ENCODE measurements at regions not wholly inside any gene's neighbourhood (a gene's known extent, or its start where the extent isn't known, plus 50 kb on each side); places are given as distances from the start of the nearest gene placed in this dataset.

- Mint-ChIP-seq H3K4me1 (no peaks in the 10 kb centered on the region), H3K27me3 (no peaks in the 10 kb centered on the region), H3K9me3 (peaks cover 0 to 10% (median 4%) of the 10 kb centered on the region in 7 donors), H3K27ac (no peak overlapping the region), H3K4me3 (no peak overlapping the region), H3K36me3 (no peaks in the 10 kb centered on the region)
- ATAC-seq (ENCODE audit: low read depth in 2 of 2) (no peak), DNase-seq (no peak)
Measured at GRCh38 chr1:96411006-96411405, 310.6 kb upstream of the PTBP2 start.

GRCh38 chr1:96414598-96414997 lies 307.0 kb upstream of the PTBP2 start:
- H3K27me3 Mint-ChIP-seq: no peaks in the 10 kb centered on the region
- ATAC-seq (ENCODE audit: low read depth in 2 of 2) (no peak), DNase-seq (no peak)
- H3K4me1 Mint-ChIP-seq: no peaks in the 10 kb centered on the region
- H3K4me3 Mint-ChIP-seq: no peak overlapping the region
- no peak overlapping the region for H3K27ac Mint-ChIP-seq
- peaks cover 0 to 7% (median 3%) of the 10 kb centered on the region in 7 donors for H3K9me3 Mint-ChIP-seq
- H3K36me3 Mint-ChIP-seq: no peaks in the 10 kb centered on the region

DNA sequence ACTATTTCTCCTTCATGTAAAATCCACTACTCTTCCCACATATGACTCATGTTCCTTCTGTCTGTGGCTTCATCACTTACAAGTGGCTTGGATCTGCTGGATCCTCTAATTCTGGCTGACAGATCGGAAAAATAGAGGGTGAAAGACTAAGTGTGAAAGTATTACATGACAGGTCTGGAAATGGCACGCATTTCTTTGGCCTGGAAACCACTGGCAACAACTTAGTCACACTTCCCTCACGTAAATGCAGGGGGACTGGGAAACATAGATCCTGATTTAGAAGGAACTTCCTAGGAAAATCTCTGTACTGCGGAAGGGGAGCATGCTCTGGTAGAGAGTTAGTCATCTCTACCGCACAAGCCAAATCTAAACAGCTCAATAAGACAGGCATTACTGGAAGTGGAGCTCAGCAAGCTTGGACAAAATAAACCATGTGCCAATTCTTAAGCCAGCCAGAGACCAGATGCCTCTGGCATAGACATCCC lies 305.4 kb upstream of the PTBP2 start:
- no peaks in the 10 kb centered on the region for H3K27me3 Mint-ChIP-seq
- DNase-seq: no peak
- peaks cover 0 to 5% (median 1%) of the 10 kb centered on the region in 7 donors for H3K9me3 Mint-ChIP-seq
- no peak for ATAC-seq (ENCODE audit: low read depth in 2 of 2)
- no peak overlapping the region for H3K4me3 Mint-ChIP-seq
- H3K27ac Mint-ChIP-seq: no peak overlapping the region
- no peaks in the 10 kb centered on the region for H3K36me3 Mint-ChIP-seq
- no peaks in the 10 kb centered on the region for H3K4me1 Mint-ChIP-seq

GRCh38 chr1:96416701-96417444 lies 304.7 kb upstream of the PTBP2 start:
- no peak overlapping the region for H3K4me3 Mint-ChIP-seq
- peaks cover 0 to 5% (median 0%) of the 10 kb centered on the region in 7 donors for H3K9me3 Mint-ChIP-seq
- DNase-seq: no peak
- H3K27ac Mint-ChIP-seq: no peak overlapping the region
- no peaks in the 10 kb centered on the region for H3K36me3 Mint-ChIP-seq
- no peaks in the 10 kb centered on the region for H3K4me1 Mint-ChIP-seq
- no peaks in the 10 kb centered on the region for H3K27me3 Mint-ChIP-seq
- ATAC-seq (ENCODE audit: low read depth in 2 of 2): no peak

GRCh38 chr1:96418969-96419368 lies 302.6 kb upstream of the PTBP2 start:
- no peaks in the 10 kb centered on the region for H3K36me3 Mint-ChIP-seq
- H3K27me3 Mint-ChIP-seq: no peaks in the 10 kb centered on the region
- H3K4me1 Mint-ChIP-seq: no peaks in the 10 kb centered on the region
- ATAC-seq (ENCODE audit: low read depth in 2 of 2) (no peak), DNase-seq (no peak)
- peaks cover 0 to 5% (median 0%) of the 10 kb centered on the region in 7 donors for H3K9me3 Mint-ChIP-seq
- no peak overlapping the region for H3K27ac Mint-ChIP-seq
- no peak overlapping the region for H3K4me3 Mint-ChIP-seq

DNA sequence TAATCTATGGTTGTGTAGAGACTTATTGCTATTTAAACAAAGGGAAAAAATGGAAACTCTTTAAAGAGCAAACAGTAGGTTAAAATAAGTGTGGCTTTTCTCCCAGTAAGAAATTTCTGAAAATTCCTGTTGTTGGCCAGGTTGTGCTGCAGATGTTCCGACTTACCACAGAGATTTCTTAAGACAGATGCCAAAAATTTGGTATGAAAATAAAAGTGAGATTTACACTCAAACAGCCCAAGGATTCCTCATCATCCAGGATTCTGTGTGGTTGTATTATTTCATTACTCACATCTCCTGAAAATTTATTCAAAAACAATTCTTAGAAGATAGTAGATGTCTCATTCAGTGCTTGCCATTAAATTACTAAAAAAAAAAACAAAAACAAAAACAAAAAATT lies 296.7 kb upstream of the PTBP2 start:
- no peak for ATAC-seq (ENCODE audit: low read depth in 2 of 2)
- no peaks in the 10 kb centered on the region for H3K27me3 Mint-ChIP-seq
- no peak for DNase-seq
- H3K9me3 Mint-ChIP-seq: peaks cover 0 to 6% (median 0%) of the 10 kb centered on the region in 7 donors
- no peaks in the 10 kb centered on the region for H3K36me3 Mint-ChIP-seq
- H3K4me3 Mint-ChIP-seq: no peak overlapping the region
- no peaks in the 10 kb centered on the region for H3K4me1 Mint-ChIP-seq
- H3K27ac Mint-ChIP-seq: no peak overlapping the region

DNA sequence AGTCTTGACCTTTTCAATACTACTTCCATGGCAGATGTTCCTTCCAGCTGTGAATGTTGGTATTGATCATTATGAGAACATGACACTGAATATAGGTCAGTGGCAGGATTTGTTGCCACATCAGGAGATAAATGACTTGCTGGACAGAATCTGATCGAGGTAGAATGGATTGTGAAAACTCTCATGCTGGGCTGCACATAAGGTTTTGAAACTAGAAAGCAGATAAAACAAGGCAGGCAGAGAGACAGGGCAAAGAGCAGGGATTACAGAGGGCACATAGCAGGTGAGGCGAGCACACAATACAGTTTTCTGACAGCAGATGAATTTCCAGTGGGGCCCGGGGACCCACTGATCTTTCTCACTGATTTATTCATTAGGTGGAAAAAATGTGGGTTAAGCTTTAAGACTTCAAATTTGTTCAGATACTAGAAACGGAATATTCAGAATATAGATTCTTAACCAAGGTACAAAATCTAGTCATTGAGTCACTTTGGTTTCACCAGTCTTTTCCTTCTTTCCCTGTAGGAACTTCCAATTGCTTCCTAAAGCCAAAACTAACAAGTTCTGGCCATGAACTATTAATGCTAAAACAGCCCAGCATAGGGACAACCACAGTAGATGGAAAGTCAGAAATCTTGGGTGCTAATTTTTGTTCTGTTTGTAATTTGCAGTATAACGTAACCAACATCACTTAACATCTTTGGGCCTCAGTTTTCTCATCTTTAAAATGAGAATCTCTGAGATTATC lies 296.0 kb upstream of the PTBP2 start:
- ATAC-seq (ENCODE audit: low read depth in 2 of 2) (no peak), DNase-seq (no peak)
- H3K36me3 Mint-ChIP-seq: no peaks in the 10 kb centered on the region
- no peaks in the 10 kb centered on the region for H3K4me1 Mint-ChIP-seq
- peaks cover 0 to 9% (median 0%) of the 10 kb centered on the region in 7 donors for H3K9me3 Mint-ChIP-seq
- no peak overlapping the region for H3K27ac Mint-ChIP-seq
- H3K4me3 Mint-ChIP-seq: no peak overlapping the region
- no peaks in the 10 kb centered on the region for H3K27me3 Mint-ChIP-seq

DNA sequence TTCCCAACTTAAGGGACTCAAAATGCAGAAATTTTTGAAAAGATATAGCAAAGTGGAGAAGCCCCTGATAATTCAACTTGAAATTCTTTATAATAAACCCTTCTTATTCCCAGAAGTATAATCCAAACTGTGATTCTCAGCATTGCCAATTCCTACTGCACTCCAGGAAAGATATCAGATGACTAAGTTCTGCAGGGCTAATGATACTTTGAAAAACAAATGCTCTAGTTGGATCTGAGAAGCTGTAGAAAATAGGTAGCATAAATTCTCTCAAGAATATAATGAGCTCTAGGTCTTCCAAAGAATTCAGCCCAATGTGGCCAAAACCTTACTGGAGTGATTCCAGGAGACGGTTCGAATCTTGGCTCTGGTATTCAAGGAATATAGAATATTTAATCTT lies 294.0 kb upstream of the PTBP2 start:
- Mint-ChIP-seq H3K4me3 (no peak overlapping the region), H3K9me3 (peaks cover 0 to 14% (median 0%) of the 10 kb centered on the region in 7 donors)
- no peak for ATAC-seq (ENCODE audit: low read depth in 2 of 2)

GRCh38 chr1:96445302-96445701 lies 276.3 kb upstream of the PTBP2 start:
- Mint-ChIP-seq H3K4me1 (no peaks in the 10 kb centered on the region), H3K36me3 (no peaks in the 10 kb centered on the region), H3K27ac (no peak overlapping the region), H3K9me3 (peaks cover 3 to 12% (median 6%) of the 10 kb centered on the region in 7 donors), H3K27me3 (no peaks in the 10 kb centered on the region), H3K4me3 (no peak overlapping the region)
- ATAC-seq (ENCODE audit: low read depth in 2 of 2) (no peak), DNase-seq (no peak)

More for the DNA sequence above, 294.0 kb upstream of the PTBP2 start:
- no peaks in the 10 kb centered on the region for H3K4me1 Mint-ChIP-seq
- no peak for DNase-seq
- H3K27ac Mint-ChIP-seq: no peak overlapping the region
- H3K27me3 Mint-ChIP-seq: no peaks in the 10 kb centered on the region
- H3K36me3 Mint-ChIP-seq: no peaks in the 10 kb centered on the region

- Mint-ChIP-seq H3K27me3 (no peaks in the 10 kb centered on the region), H3K27ac (no peak overlapping the region), H3K9me3 (peaks cover 0 to 8% (median 0%) of the 10 kb centered on the region in 7 donors), H3K4me1 (no peaks in the 10 kb centered on the region), H3K4me3 (no peak overlapping the region), H3K36me3 (no peaks in the 10 kb centered on the region)
- DNase-seq (no peak), ATAC-seq (ENCODE audit: low read depth in 2 of 2) (no peak)
Measured at GRCh38 chr1:96464066-96464465, 257.5 kb upstream of the PTBP2 start.

- ATAC-seq (ENCODE audit: low read depth in 2 of 2): no peak
- Mint-ChIP-seq H3K4me3 (no peak overlapping the region), H3K27ac (no peak overlapping the region), H3K27me3 (no peaks in the 10 kb centered on the region), H3K9me3 (peaks cover 0 to 8% (median 0%) of the 10 kb centered on the region in 7 donors), H3K4me1 (no peaks in the 10 kb centered on the region), H3K36me3 (no peaks in the 10 kb centered on the region)
- DNase-seq: no peak
Measured at GRCh38 chr1:96464522-96464921, 257.1 kb upstream of the PTBP2 start.

DNA sequence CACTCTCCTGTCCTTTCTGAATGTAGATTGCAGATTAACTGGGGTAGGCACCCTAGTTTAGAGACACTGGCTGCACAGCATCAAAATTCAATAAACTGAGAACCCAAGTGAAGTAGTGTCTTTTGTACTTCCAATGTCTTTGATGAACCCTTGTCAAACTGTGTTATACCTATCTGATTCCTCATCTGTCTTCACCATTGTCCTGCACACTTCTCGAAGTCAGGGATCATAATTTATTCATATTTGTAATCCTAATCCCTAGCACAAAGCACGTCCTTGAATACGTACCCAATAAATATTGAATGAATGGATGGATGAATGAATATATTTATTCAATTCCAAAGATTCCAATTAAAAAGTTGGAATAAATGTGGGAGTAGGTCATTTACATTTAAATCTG lies 256.6 kb upstream of the PTBP2 start:
- ATAC-seq (ENCODE audit: low read depth in 2 of 2): no peak
- H3K27me3 Mint-ChIP-seq: no peaks in the 10 kb centered on the region
- DNase-seq: no peak
- no peak overlapping the region for H3K4me3 Mint-ChIP-seq
- H3K27ac Mint-ChIP-seq: no peak overlapping the region
- no peaks in the 10 kb centered on the region for H3K4me1 Mint-ChIP-seq
- H3K9me3 Mint-ChIP-seq: peaks cover 0 to 8% (median 0%) of the 10 kb centered on the region in 7 donors
- H3K36me3 Mint-ChIP-seq: no peaks in the 10 kb centered on the region

DNA sequence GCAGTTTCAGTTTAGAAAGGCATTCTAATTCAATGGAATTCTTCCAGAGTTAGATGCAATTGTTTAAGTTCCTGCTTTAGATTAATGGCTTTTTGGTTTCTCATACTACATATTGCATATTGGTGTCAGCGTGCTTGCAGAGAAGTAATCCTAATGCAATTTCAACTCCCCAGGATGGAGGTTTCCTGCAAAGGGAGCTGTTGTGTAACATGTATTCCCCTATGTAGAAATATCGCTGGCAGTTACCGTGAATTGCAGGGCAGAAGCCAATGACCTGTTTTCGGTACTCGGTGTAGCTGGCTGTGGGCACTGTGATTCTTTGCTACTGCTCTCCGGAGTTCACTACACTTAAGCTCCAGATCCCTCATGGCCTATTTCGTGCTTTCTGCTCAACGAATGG lies 256.1 kb upstream of the PTBP2 start:
- no peaks in the 10 kb centered on the region for H3K36me3 Mint-ChIP-seq
- ATAC-seq (ENCODE audit: low read depth in 2 of 2): no peak
- H3K9me3 Mint-ChIP-seq: peaks cover 0 to 7% (median 0%) of the 10 kb centered on the region in 7 donors
- H3K27me3 Mint-ChIP-seq: no peaks in the 10 kb centered on the region
- no peak for DNase-seq
- no peaks in the 10 kb centered on the region for H3K4me1 Mint-ChIP-seq
- H3K4me3 Mint-ChIP-seq: no peak overlapping the region
- H3K27ac Mint-ChIP-seq: no peak overlapping the region

DNA sequence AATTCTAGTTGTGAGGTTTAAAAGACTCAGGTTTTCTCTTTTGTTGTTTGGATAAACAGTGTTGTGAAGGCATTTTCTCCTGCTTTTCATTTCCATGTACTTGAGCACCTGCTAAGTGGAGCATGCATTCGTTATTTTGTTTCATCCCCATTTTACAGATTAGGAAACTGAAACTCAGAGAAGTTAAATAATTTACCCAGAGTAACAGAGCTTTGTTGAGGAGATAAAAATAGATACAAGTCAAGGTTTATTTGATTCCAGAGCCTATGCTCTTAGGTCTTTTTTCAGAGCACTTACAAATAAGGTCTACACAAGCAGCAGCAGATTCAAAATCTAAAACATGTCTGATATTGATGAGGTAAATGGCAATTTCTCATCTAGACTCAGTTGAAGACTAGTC lies 254.7 kb upstream of the PTBP2 start:
- H3K36me3 Mint-ChIP-seq: no peaks in the 10 kb centered on the region
- peaks cover 0 to 13% (median 1%) of the 10 kb centered on the region in 7 donors for H3K9me3 Mint-ChIP-seq
- H3K27ac Mint-ChIP-seq: no peak overlapping the region
- H3K4me3 Mint-ChIP-seq: no peak overlapping the region
- H3K27me3 Mint-ChIP-seq: no peaks in the 10 kb centered on the region
- no peaks in the 10 kb centered on the region for H3K4me1 Mint-ChIP-seq
- ATAC-seq (ENCODE audit: low read depth in 2 of 2) (no peak), DNase-seq (no peak)

Measured in naive B cell (primary cell).